K562 (cell line): ENCODE measurements at regions not wholly inside any gene's neighbourhood (a gene's known extent, or its start where the extent isn't known, plus 50 kb on each side); places are given as distances from the start of the nearest gene placed in this dataset.

ENCODE experiments used
- ATAC-seq: fragments of 200-7000 bp; cut with Tn5 transposase; 3 replicates; pipeline ENCODE4 v1.9.1; 2020; ENCODE audit warnings: moderate library complexity
- BruUV-seq: library from RNA; stranded (reverse); fragments of 400-500 nt; replicated peaks from 2 replicates; lab custom pipeline; 2021; lab: Mats Ljungman, UMichigan
- CTCF ChIA-PET: fragments of 300-600 bp; formaldehyde crosslinking; extraction: SDS; loops from one replicate; lab custom pipeline; 2021; ENCODE audit warnings: low intra/inter-chr PET ratio; lab: Yijun Ruan, JAX
- POLR2A ChIA-PET: fragments of 300-600, 350-650 bp; sonication (Branson Sonifier 250); formaldehyde crosslinking; extraction: SDS; loops from one replicate; lab custom pipeline; 2021; ENCODE audit warnings: antibody characterized with exemption, inconsistent platforms; lab: Yijun Ruan, JAX
- DNase-seq, 4 experiments: peaks; one replicate each; pipeline versions ENCODE4 v3.0.0 to v3.0.0-alpha.2; 2011 to 2018; ENCODE audit warnings: low spot score in 3 of 4, mixed read lengths in 3 of 4; ENCODE audit errors: extremely low read depth in 1 of 4
- FAIRE-seq: peaks from 2 replicates; lab custom pipeline; 2011; peaks lifted over from hg19 to GRCh38; lab: Jason Lieb, UNC
- H2AFZ ChIP-seq: 2 replicates; pipeline ENCODE4 v1.6.0; 2011; ENCODE audit warnings: low read depth, low read length, control low read depth, inconsistent platforms
- H3K27ac ChIP-seq: fragments of 200-600 bp; 3 replicates; pipeline ENCODE4 v1.8.0; 2011; ENCODE audit warnings: low read depth, mild to moderate bottlenecking, control low read depth, inconsistent platforms, low read length, moderate library complexity, mixed read lengths; ENCODE audit errors: extremely low read depth
- H3K27me3 ChIP-seq, 2 experiments: fragments of 300-600 bp in 1 of 2; 2 replicates in 1 of 2; 3 replicates in 1 of 2; pipeline versions ENCODE4 v1.6.0 to v1.8.0; 2011; ENCODE audit warnings: inconsistent platforms in 2 of 2, low read length in 2 of 2, mild to moderate bottlenecking in 1 of 2, mixed read lengths in 1 of 2, moderate library complexity in 1 of 2; ENCODE audit not compliant: control insufficient read depth in 2 of 2, insufficient read depth in 2 of 2
- H3K36me3 ChIP-seq: fragments of 300-600 bp; 3 replicates; pipeline ENCODE4 v1.8.0; 2011; ENCODE audit warnings: mild to moderate bottlenecking, low read length, inconsistent platforms; ENCODE audit not compliant: control insufficient read depth, insufficient read depth
- H3K4me1 ChIP-seq, 2 experiments: fragments of 200-600 bp in 1 of 2; replicated peaks in 1 of 2; 2 replicates in 1 of 2; 3 replicates in 1 of 2; pipeline versions ENCODE4 v1.5.1 to v1.8.0; 2011; ENCODE audit warnings: inconsistent platforms in 2 of 2, low read length in 2 of 2, mild to moderate bottlenecking in 1 of 2, mixed read lengths in 1 of 2, moderate library complexity in 1 of 2; ENCODE audit not compliant: control insufficient read depth in 2 of 2, insufficient read depth in 2 of 2
- H3K4me2 ChIP-seq: 2 replicates; pipeline ENCODE4 v1.6.1; 2011; ENCODE audit warnings: low read length, control low read depth, inconsistent platforms, mixed read lengths; ENCODE audit not compliant: insufficient read depth
- H3K4me3 ChIP-seq: fragments of 200-600 bp; sonication (generic), shearing (Covaris generic); 2 replicates; pipeline ENCODE4 v1.5.1; 2016; ENCODE audit warnings: control low read depth, inconsistent platforms
- H3K79me2 ChIP-seq: fragments of 200-600 bp; 3 replicates; pipeline ENCODE4 v1.8.0; 2011; ENCODE audit warnings: low read length, inconsistent platforms; ENCODE audit not compliant: control insufficient read depth, insufficient read depth
- H3K9ac ChIP-seq, 2 experiments: 2 replicates each; pipeline versions ENCODE4 v1.6.0 to v1.6.1; 2011; ENCODE audit warnings: low read depth in 2 of 2, low read length in 2 of 2, control low read depth in 1 of 2, inconsistent platforms in 1 of 2, mild to moderate bottlenecking in 1 of 2, mixed read lengths in 1 of 2; ENCODE audit not compliant: insufficient read depth in 1 of 2
- H3K9me1 ChIP-seq: one replicate; pipeline ENCODE4 v1.6.0; 2011; ENCODE audit warnings: inconsistent platforms, mild to moderate bottlenecking, low read length, moderate library complexity; ENCODE audit not compliant: control insufficient read depth, insufficient read depth
- H3K9me3 ChIP-seq: replicated peaks from 2 replicates; pipeline ENCODE4 v1.5.1; 2011; ENCODE audit warnings: low read depth, low read length, inconsistent platforms; ENCODE audit not compliant: control insufficient read depth, insufficient read depth
- H4K20me1 ChIP-seq: replicated peaks from 2 replicates; pipeline ENCODE4 v1.6.1; 2011; ENCODE audit warnings: low read length, inconsistent platforms, mixed read lengths; ENCODE audit not compliant: control insufficient read depth, insufficient read depth
- ASH1L ChIP-seq: fragments of 450-650 bp; IDR thresholded peaks from 2 replicates; pipeline ENCODE4 v1.6.1; 2018; ENCODE audit warnings: borderline replicate concordance, mild to moderate bottlenecking, low read depth; ENCODE audit not compliant: partially characterized antibody
- CSDE1 ChIP-seq, 2 experiments: fragments of 450-650 bp; IDR thresholded peaks; 2 replicates each; pipeline ENCODE4 v1.6.1; 2016; ENCODE audit warnings: mild to moderate bottlenecking in 1 of 2
- FOXA1 ChIP-seq: fragments of 450-650 bp; IDR thresholded peaks from 2 replicates; pipeline ENCODE4 v1.6.1; 2016; ENCODE audit warnings: mild to moderate bottlenecking, borderline replicate concordance
- HBP1 ChIP-seq: fragments of 450-650 bp; formaldehyde crosslinking; IDR thresholded peaks from 2 replicates; pipeline ENCODE4 v1.4.0; 2022; ENCODE audit warnings: missing genetic modification characterization
- HDGF ChIP-seq: fragments of 450-650 bp; IDR thresholded peaks from 2 replicates; pipeline ENCODE4 v1.6.1; 2016
- HIVEP1 ChIP-seq: fragments of 250-450 bp; sonication (Bioruptor Pico); IDR thresholded peaks from 2 replicates; pipeline ENCODE4 v1.4.0; 2020; ENCODE audit warnings: mild to moderate bottlenecking
- POLR2A ChIP-seq: fragments of 450-650 bp; conservative IDR thresholded peaks from 2 replicates; pipeline ENCODE4 v1.6.1; 2016
- POLR2H ChIP-seq: IDR thresholded peaks from 2 replicates; pipeline ENCODE4 v1.6.1; 2016; ENCODE audit warnings: missing genetic modification characterization, low read depth, mild to moderate bottlenecking, control low read depth, missing compliant biosample characterization, moderate library complexity
- SAFB2 ChIP-seq: fragments of 200-400 bp; formaldehyde crosslinking; IDR thresholded peaks from 2 replicates; pipeline ENCODE4 v1.6.1; 2018; ENCODE audit warnings: borderline replicate concordance, low read length, low read depth, moderate library complexity; ENCODE audit not compliant: severe bottlenecking
- SNIP1 ChIP-seq: fragments of 450-650 bp; IDR thresholded peaks from 2 replicates; pipeline ENCODE4 v1.7.1; 2017; ENCODE audit warnings: low read depth, mild to moderate bottlenecking
- ZBTB26 ChIP-seq: fragments of 450-650 bp; formaldehyde crosslinking; IDR thresholded peaks from 2 replicates; pipeline ENCODE4 v1.4.0; 2022; ENCODE audit warnings: missing genetic modification characterization
- ZNF133 ChIP-seq: fragments of 250-450 bp; sonication (Bioruptor Pico); IDR thresholded peaks from 2 replicates; pipeline ENCODE4 v1.4.0; 2020; ENCODE audit warnings: mild to moderate bottlenecking
- ZNF280B ChIP-seq: fragments of 250-450 bp; sonication (Bioruptor Pico); IDR thresholded peaks from 2 replicates; pipeline ENCODE4 v1.5.1; 2021; ENCODE audit warnings: mild to moderate bottlenecking
- ZNF384 ChIP-seq: IDR thresholded peaks from 2 replicates; pipeline ENCODE4 v1.6.1; 2012; ENCODE audit warnings: low read depth, low read length, improper control_type of control experiment
- WGBS: fragments of 100-300 bp; shearing (Covaris generic); methylation state at CpG from one replicate; pipeline ENCODE4 v1.1.6; 2016; ENCODE audit warnings: low coverage, mixed read lengths; ENCODE audit not compliant: insufficient coverage; ENCODE audit errors: missing lambda C conversion rate; 5-methylcytosine and 5-hydroxymethylcytosine counted together
- in situ Hi-C: fragments of 300-500 bp; cut with MboI; formaldehyde crosslinking; loops from 4 replicates; pipeline ENCODE4 v1.15.0; 2018; ENCODE audit warnings: inconsistent platforms, mixed read lengths
- intact Hi-C: fragments of 100-400 bp; cut with micrococcal nuclease; formaldehyde crosslinking; loops from 2 replicates; pipeline ENCODE4 v1.14.2; 2022

- in situ Hi-C loops: no loop called here
- FAIRE-seq (no peak), ATAC-seq (no peak)
Observed at GRCh38 chr13:65834897-65835296, 1395.2 kb downstream of the PCDH9 start.

More at GRCh38 chr13:65834897-65835296, 1395.2 kb downstream of the PCDH9 start:
- no TSS peak for BruUV-seq
- CTCF ChIA-PET: no interaction called here
- intact Hi-C loops: no loop called here
- Histone ChIP-seq H3K9me1 (no peaks in the 10 kb centered on the region), H3K4me3 (no peak overlapping the region), H3K79me2 (no peaks in the 10 kb centered on the region), H3K27ac (no peak overlapping the region), H3K9ac (no peak overlapping the region), H3K4me1 (no peaks in the 10 kb centered on the region), H3K36me3 (no peaks in the 10 kb centered on the region), H3K27me3 (no peaks in the 10 kb centered on the region), H3K9me3 (no peaks in the 10 kb centered on the region), H2AFZ (no peak overlapping the region), H4K20me1 (no peaks in the 10 kb centered on the region), H3K4me2 (no peak overlapping the region)
- POLR2A ChIA-PET: no interaction called here
- TF ChIP-seq HDGF (no peak), FOXA1 (no peak), ZNF133 (CRISPR knock-in tag) (no peak), POLR2H (no peak), ASH1L (no peak), SNIP1 (no peak), ZBTB26 (no peak), SAFB2 (no peak), POLR2A (no peak), ZNF280B (no peak), HBP1 (no peak), CSDE1 (IDR thresholded peaks at IDR 0.05) (no peak), HIVEP1 (CRISPR knock-in tag) (no peak), ZNF384 (no peak)
- no peak for DNase-seq
- WGBS: 0% methylated on average over 2 of the region's 2 CpGs
